H1 (cell line): ENCODE measurements at regions not wholly inside any gene's neighbourhood (a gene's known extent, or its start where the extent isn't known, plus 50 kb on each side); places are given as distances from the start of the nearest gene placed in this dataset.

Source experiments
- CTCF ChIA-PET: fragments of 300-600 bp; sonication (Branson Sonifier 250); formaldehyde crosslinking; loops from one replicate; lab custom pipeline; 2021; ENCODE audit not compliant: partially characterized antibody; lab: Charles Lee
- POLR2A ChIA-PET: fragments of 300-600 bp; sonication (Branson Sonifier 250); formaldehyde crosslinking; loops from one replicate; lab custom pipeline; 2021; ENCODE audit warnings: inconsistent platforms; ENCODE audit not compliant: partially characterized antibody; lab: Charles Lee
- DNase-seq, 2 experiments: peaks; one replicate each; pipeline versions ENCODE4 v3.0.0 to v3.0.0-alpha.2; 2010 to 2022; ENCODE audit warnings: low spot score in 2 of 2, low read depth in 1 of 2, mixed read lengths in 1 of 2
- FAIRE-seq: peaks from 2 replicates; lab custom pipeline; 2011; peaks lifted over from hg19 to GRCh38; lab: Jason Lieb, UNC
- H2AFZ ChIP-seq: 2 replicates; pipeline ENCODE4 v1.8.1; 2012; ENCODE audit warnings: low read length, inconsistent platforms
- H2AK5ac ChIP-seq: 2 replicates; pipeline ENCODE4 v1.6.1; 2013; ENCODE audit warnings: low read depth, low read length
- H2BK120ac ChIP-seq: replicated peaks from 2 replicates; pipeline ENCODE3; 2013; ENCODE audit warnings: low read depth, low read length, inconsistent platforms
- H2BK12ac ChIP-seq: 2 replicates; pipeline ENCODE4 v1.6.1; 2013; ENCODE audit warnings: low read depth, low read length
- H2BK15ac ChIP-seq: 2 replicates; pipeline ENCODE4 v1.6.1; 2013; ENCODE audit warnings: low read length
- H2BK20ac ChIP-seq: 2 replicates; pipeline ENCODE4 v1.6.1; 2013; ENCODE audit warnings: low read length
- H2BK5ac ChIP-seq: 2 replicates; pipeline ENCODE4 v1.6.1; 2013; ENCODE audit warnings: low read depth, low read length
- H3K14ac ChIP-seq: 2 replicates; pipeline ENCODE4 v1.6.1; 2013; ENCODE audit warnings: inconsistent platforms; ENCODE audit not compliant: insufficient read length
- H3K18ac ChIP-seq: 2 replicates; pipeline ENCODE4 v1.6.1; 2013; ENCODE audit warnings: low read length; ENCODE audit errors: extremely low read depth
- H3K23ac ChIP-seq: 2 replicates; pipeline ENCODE4 v1.6.1; 2013; ENCODE audit warnings: inconsistent platforms; ENCODE audit not compliant: insufficient read length
- H3K23me2 ChIP-seq: 2 replicates; pipeline ENCODE4 v1.6.1; 2013; ENCODE audit warnings: low read depth, low read length
- H3K27ac ChIP-seq: 2 replicates; pipeline ENCODE4 v1.6.1; 2011; ENCODE audit warnings: low read depth, low read length, inconsistent platforms
- H3K27me3 ChIP-seq, 4 experiments: replicated peaks in 1 of 4; 1 replicate in 1 of 4; 2 replicates in 3 of 4; pipeline versions ENCODE4 v1.6.1 to v1.8.1; 2011 to 2013; ENCODE audit warnings: low read length in 3 of 4, mild to moderate bottlenecking in 3 of 4, inconsistent platforms in 2 of 4, mixed read lengths in 2 of 4, moderate library complexity in 1 of 4; ENCODE audit not compliant: control insufficient read depth in 3 of 4, insufficient read depth in 3 of 4; ENCODE audit errors: extremely low read depth in 1 of 4
- H3K36me3 ChIP-seq, 4 experiments: 2 replicates each; pipeline versions ENCODE4 v1.6.1 to v1.8.1; 2011 to 2013; ENCODE audit warnings: mild to moderate bottlenecking in 4 of 4, low read length in 3 of 4, moderate library complexity in 2 of 4, control low read depth in 1 of 4, inconsistent platforms in 1 of 4; ENCODE audit not compliant: insufficient read depth in 4 of 4, control insufficient read depth in 2 of 4
- H3K4ac ChIP-seq: replicated peaks from 2 replicates; pipeline ENCODE3; 2013; ENCODE audit warnings: low read length, low read depth, mixed read lengths, inconsistent platforms; ENCODE audit not compliant: insufficient read length
- H3K4me1 ChIP-seq, 4 experiments: replicated peaks in 1 of 4; 1 replicate in 1 of 4; 2 replicates in 3 of 4; pipeline versions ENCODE4 v1.6.1 to v1.8.1; 2011 to 2013; ENCODE audit warnings: low read length in 3 of 4, inconsistent platforms in 2 of 4, mixed read lengths in 1 of 4; ENCODE audit not compliant: insufficient read depth in 4 of 4, control insufficient read depth in 3 of 4
- H3K4me2 ChIP-seq, 2 experiments: 2 replicates each; pipeline versions ENCODE4 v1.6.1 to v1.8.1; 2011 to 2013; ENCODE audit warnings: low read depth in 2 of 2, low read length in 2 of 2, control low read depth in 1 of 2, inconsistent platforms in 1 of 2, mild to moderate bottlenecking in 1 of 2; ENCODE audit not compliant: insufficient read depth in 1 of 2
- H3K4me3 ChIP-seq, 4 experiments: fragments of 200-600, 300-600 bp in 1 of 4; sonication (generic), shearing (Covaris generic), sonication (Bioruptor Twin) in 1 of 4; 2 replicates each; pipeline versions ENCODE4 v1.5.1 to v1.8.1; 2011 to 2016; ENCODE audit warnings: low read length in 4 of 4, low read depth in 3 of 4, control low read depth in 2 of 4, inconsistent platforms in 2 of 4, mild to moderate bottlenecking in 2 of 4, mixed read lengths in 1 of 4, moderate library complexity in 1 of 4; ENCODE audit not compliant: insufficient read depth in 2 of 4; ENCODE audit errors: extremely low read depth in 1 of 4
- H3K56ac ChIP-seq: replicated peaks from 2 replicates; pipeline ENCODE3; 2013; ENCODE audit warnings: low read depth, mild to moderate bottlenecking, mixed read lengths, low read length, inconsistent platforms; ENCODE audit not compliant: insufficient read length
- H3K79me1 ChIP-seq: 2 replicates; pipeline ENCODE4 v1.6.1; 2013; ENCODE audit warnings: low read depth, low read length, control low read depth
- H3K79me2 ChIP-seq, 2 experiments: 2 replicates each; pipeline versions ENCODE4 v1.6.1 to v1.8.1; 2012 to 2013; ENCODE audit warnings: low read length in 2 of 2, mild to moderate bottlenecking in 2 of 2, inconsistent platforms in 1 of 2; ENCODE audit not compliant: insufficient read depth in 2 of 2, control insufficient read depth in 1 of 2
- H3K9ac ChIP-seq, 4 experiments: replicated peaks in 1 of 4; 1 replicate in 1 of 4; 2 replicates in 3 of 4; pipeline versions ENCODE4 v1.6.1 to v1.8.1; 2011 to 2013; ENCODE audit warnings: low read depth in 3 of 4, low read length in 3 of 4, control low read depth in 2 of 4, mild to moderate bottlenecking in 2 of 4, moderate library complexity in 2 of 4, inconsistent platforms in 1 of 4; ENCODE audit errors: extremely low read depth in 1 of 4
- H3K9me3 ChIP-seq, 2 experiments: 2 replicates each; pipeline versions ENCODE4 v1.6.1 to v1.8.1; 2012 to 2013; ENCODE audit warnings: mild to moderate bottlenecking in 2 of 2, moderate library complexity in 2 of 2, control low read depth in 1 of 2, inconsistent platforms in 1 of 2, low read depth in 1 of 2, low read length in 1 of 2, mixed read lengths in 1 of 2; ENCODE audit not compliant: insufficient read depth in 2 of 2
- H4K20me1 ChIP-seq, 2 experiments: replicated peaks in 1 of 2; 2 replicates each; pipeline versions ENCODE3 to v1.8.1; 2011 to 2013; ENCODE audit warnings: inconsistent platforms in 2 of 2, low read length in 2 of 2, mild to moderate bottlenecking in 1 of 2; ENCODE audit not compliant: insufficient read depth in 2 of 2, control insufficient read depth in 1 of 2
- H4K5ac ChIP-seq: 2 replicates; pipeline ENCODE4 v1.6.1; 2013; ENCODE audit warnings: low read length, low read depth, mixed read lengths, inconsistent platforms; ENCODE audit not compliant: insufficient read length
- H4K8ac ChIP-seq: 2 replicates; pipeline ENCODE4 v1.8.0; 2013; ENCODE audit warnings: mild to moderate bottlenecking, moderate library complexity, low read length, inconsistent platforms; ENCODE audit not compliant: insufficient read depth; ENCODE audit errors: extremely low read depth
- H4K91ac ChIP-seq: replicated peaks from 2 replicates; pipeline ENCODE3; 2013; ENCODE audit warnings: low read length, mixed read lengths, inconsistent platforms; ENCODE audit not compliant: insufficient read length
- CBX8 ChIP-seq: fragments of 300-800, 300-1000 bp; sonication (generic); IDR thresholded peaks from 2 replicates; pipeline ENCODE4 v1.7.1; 2016; ENCODE audit warnings: low read depth, low read length, borderline replicate concordance
- CTBP2 ChIP-seq: IDR thresholded peaks from 2 replicates; pipeline ENCODE4 v1.7.0; 2011; ENCODE audit warnings: borderline replicate concordance, mild to moderate bottlenecking, moderate library complexity, mixed read lengths, low read length; ENCODE audit not compliant: insufficient read depth, insufficient read length
- EP300 ChIP-seq, 2 experiments: IDR thresholded peaks; 1 replicate in 1 of 2; 2 replicates in 1 of 2; pipeline ENCODE4 v1.6.1; 2011 to 2012; ENCODE audit warnings: low read depth in 2 of 2, low read length in 2 of 2, mild to moderate bottlenecking in 2 of 2, borderline replicate concordance in 1 of 2, inconsistent platforms in 1 of 2, moderate library complexity in 1 of 2
- HDAC2 ChIP-seq, 2 experiments: fragments of 300-600 bp in 1 of 2; sonication (generic) in 1 of 2; IDR thresholded peaks; 2 replicates each; pipeline ENCODE4 v1.6.1; 2011 to 2012; ENCODE audit warnings: low read depth in 2 of 2, low read length in 2 of 2, mild to moderate bottlenecking in 2 of 2, moderate library complexity in 2 of 2, borderline replicate concordance in 1 of 2, inconsistent platforms in 1 of 2
- JUND ChIP-seq: IDR thresholded peaks from 2 replicates; pipeline ENCODE4 v1.6.1; 2011; ENCODE audit warnings: mild to moderate bottlenecking, improper control_type of control experiment, low read length
- KDM4A ChIP-seq: IDR thresholded peaks from one replicate; pipeline ENCODE4 v1.7.1; 2012; ENCODE audit warnings: low read depth, mild to moderate bottlenecking, moderate library complexity, low read length, inconsistent platforms; ENCODE audit not compliant: severe bottlenecking
- MAFK ChIP-seq: IDR thresholded peaks from 2 replicates; pipeline ENCODE4 v1.6.1; 2012; ENCODE audit warnings: low read depth, mild to moderate bottlenecking, improper control_type of control experiment, low read length
- POLR2A ChIP-seq, 2 experiments: IDR thresholded peaks; 1 replicate in 1 of 2; 2 replicates in 1 of 2; pipeline ENCODE4 v1.6.1; 2011; ENCODE audit warnings: low read depth in 2 of 2, low read length in 2 of 2, mild to moderate bottlenecking in 2 of 2; ENCODE audit errors: control extremely low read depth in 1 of 2
- SIN3A ChIP-seq, 2 experiments: IDR thresholded peaks in 1 of 2; conservative IDR thresholded peaks in 1 of 2; 2 replicates each; pipeline ENCODE4 v1.6.1; 2011 to 2012; ENCODE audit warnings: low read length in 2 of 2, improper control_type of control experiment in 1 of 2, low read depth in 1 of 2, mild to moderate bottlenecking in 1 of 2
- TBP ChIP-seq: IDR thresholded peaks from 2 replicates; pipeline ENCODE4 v1.6.1; 2011; ENCODE audit warnings: low read depth, low read length, improper control_type of control experiment
- WGBS, 2 experiments: shearing (Covaris generic) in 1 of 2; methylation state at CpG; one replicate each; pipeline versions ENCODE4 v1.1.6 to v1.1.7; 2013 to 2015; ENCODE audit warnings: low lambda C conversion rate in 2 of 2, mixed read lengths in 2 of 2, inconsistent platforms in 1 of 2, low coverage in 1 of 2, missing lambda C conversion rate in 1 of 2; ENCODE audit not compliant: insufficient replicate concordance in 2 of 2, insufficient coverage in 1 of 2, insufficient read length in 1 of 2; ENCODE audit errors: extremely low coverage in 1 of 2, missing lambda C conversion rate in 1 of 2; 5-methylcytosine and 5-hydroxymethylcytosine counted together
- TF ChIP-seq, protein P1 (sequence below): IDR thresholded peaks from 2 replicates; pipeline ENCODE4 v1.6.1; 2012; ENCODE audit warnings: inconsistent platforms

- POLR2A ChIA-PET = interaction anchor here (1.2 kb wide), 1 partner anchor 11 kb away, joined by 3 read pairs; no protein-coding TSS in a partner anchor
- DNase-seq = no peak
- no peak overlapping the region for H2BK120ac ChIP-seq
- H4K8ac ChIP-seq = no peak overlapping the region
- no peak overlapping the region for H2BK12ac ChIP-seq
- no peak overlapping the region for H3K18ac ChIP-seq
- H3K4me3 ChIP-seq = no peak overlapping the region
- H4K5ac ChIP-seq = no peak overlapping the region
- H3K27me3 ChIP-seq = no peaks in the 10 kb centered on the region
- no peak overlapping the region for H3K4me2 ChIP-seq
- CTCF ChIA-PET = interaction anchor here (0.6 kb wide), 1 partner anchor 244 kb away, joined by 3 read pairs; no protein-coding TSS in a partner anchor
- FAIRE-seq = no peak
- H2BK15ac ChIP-seq = no peak overlapping the region
- H3K9ac ChIP-seq = no peak overlapping the region
- H3K36me3 ChIP-seq = no peaks in the 10 kb centered on the region
- no peak overlapping the region for H4K91ac ChIP-seq
- no peaks in the 10 kb centered on the region for H3K79me2 ChIP-seq
- H2BK20ac ChIP-seq = no peak overlapping the region
- H3K23ac ChIP-seq = no peak overlapping the region
- H3K56ac ChIP-seq = no peak overlapping the region
- no peak overlapping the region for H3K27ac ChIP-seq
- H3K4ac ChIP-seq = no peak overlapping the region
- TF ChIP-seq SIN3A (conservative IDR thresholded peaks at IDR 0.05 in 1 of 2, IDR thresholded peaks at IDR 0.05 in 1 of 2; ENCODE audit: low read depth in 1 of 2, low read length in 2 of 2) (no peak), POLR2A (IDR thresholded peaks at IDR 0.05; ENCODE audit: control extremely low read depth in 1 of 2, low read depth in 2 of 2, low read length in 2 of 2) (no peak), HDAC2 (IDR thresholded peaks at IDR 0.05; ENCODE audit: borderline replicate concordance in 1 of 2, low read depth in 2 of 2, low read length in 2 of 2) (no peak), MAFK (no peak), CTBP2 (no peak), TBP (no peak), EP300 (IDR thresholded peaks at IDR 0.05; ENCODE audit: borderline replicate concordance in 1 of 2, low read depth in 2 of 2, low read length in 2 of 2) (no peak), CBX8 (no peak), KDM4A (no peak), JUND (no peak)
- TF ChIP-seq, protein P1, sequence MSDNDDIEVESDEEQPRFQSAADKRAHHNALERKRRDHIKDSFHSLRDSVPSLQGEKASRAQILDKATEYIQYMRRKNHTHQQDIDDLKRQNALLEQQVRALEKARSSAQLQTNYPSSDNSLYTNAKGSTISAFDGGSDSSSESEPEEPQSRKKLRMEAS = no peak
- H4K20me1 ChIP-seq = no peaks in the 10 kb centered on the region
- no peak overlapping the region for H2AK5ac ChIP-seq
- 94% methylated on average over 2 of the region's 2 CpGs; no CpG with 5 or more reads in 1 of the 2 experiments for WGBS, 2 experiments
- H3K4me1 ChIP-seq = no peaks in the 10 kb centered on the region
- H2AFZ ChIP-seq = no peak overlapping the region
- H3K79me1 ChIP-seq = no peaks in the 10 kb centered on the region
- H3K9me3 ChIP-seq = no peaks in the 10 kb centered on the region
- no peak overlapping the region for H2BK5ac ChIP-seq
- no peaks in the 10 kb centered on the region for H3K23me2 ChIP-seq
- H3K14ac ChIP-seq = no peak overlapping the region
These were observed 60.5 kb upstream of the FAM216B start for GRCh38 chr13:42720858-42721219.
